RCC 7860 (cell line): ENCODE measurements at regions not wholly inside any gene's neighbourhood (a gene's known extent, or its start where the extent isn't known, plus 50 kb on each side); places are given as distances from the start of the nearest gene placed in this dataset.
"Not testable (repeated sequence)": the region's sequence is repeated elsewhere in the genome, so short reads cannot be mapped to it uniquely, and the experiment has no call there.

ENCODE experiments used
- DNase-seq: peaks from one replicate; pipeline ENCODE4 v3.0.0-alpha.2; 2015; ENCODE audit warnings: low spot score
- FAIRE-seq: peaks from 2 replicates; lab custom pipeline; 2012; peaks lifted over from hg19 to GRCh38; lab: Jason Lieb, UNC

- DNase-seq (no peak), FAIRE-seq (no peak)
Observed at GRCh38 chr6:8361259-8361658, 74.1 kb downstream of the SLC35B3 start.

- DNase-seq (no peak), FAIRE-seq (no peak)
Observed at GRCh38 chr6:8352966-8353340, 82.4 kb downstream of the SLC35B3 start.

GRCh38 chr6:8352335-8352965, 82.9 kb downstream of the SLC35B3 start:
- DNase-seq, result no peak
- FAIRE-seq, result no peak

GRCh38 chr6:8343600-8343999, 91.7 kb downstream of the SLC35B3 start:
- FAIRE-seq, result no peak
- no peak for DNase-seq

GRCh38 chr6:8342241-8342819, 93.0 kb downstream of the SLC35B3 start:
- FAIRE-seq, result no peak
- no peak for DNase-seq

DNA sequence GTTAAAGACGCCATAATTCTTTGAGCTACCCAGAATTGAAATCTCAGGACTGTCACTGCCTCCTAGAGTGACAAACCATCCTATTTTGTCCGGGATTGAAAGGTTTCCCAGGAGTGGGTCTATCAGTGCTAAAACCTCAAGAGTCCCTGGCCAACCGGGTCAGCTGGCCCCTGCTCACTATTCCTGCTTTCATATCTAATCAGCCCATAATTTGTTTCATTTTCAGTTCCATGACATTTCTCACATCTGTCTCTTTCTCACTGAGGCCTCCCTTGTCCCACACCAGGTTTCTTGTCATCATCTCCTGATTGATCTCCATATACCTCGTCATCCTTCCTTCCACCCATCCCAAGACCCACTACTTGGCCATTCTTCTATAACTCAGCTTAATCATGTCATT, 98.2 kb downstream of the SLC35B3 start:
- FAIRE-seq (no peak), DNase-seq (no peak)

- FAIRE-seq, result no peak
- DNase-seq, result no peak
Observed at GRCh38 chr6:8336406-8337057, 98.8 kb downstream of the SLC35B3 start.

DNA sequence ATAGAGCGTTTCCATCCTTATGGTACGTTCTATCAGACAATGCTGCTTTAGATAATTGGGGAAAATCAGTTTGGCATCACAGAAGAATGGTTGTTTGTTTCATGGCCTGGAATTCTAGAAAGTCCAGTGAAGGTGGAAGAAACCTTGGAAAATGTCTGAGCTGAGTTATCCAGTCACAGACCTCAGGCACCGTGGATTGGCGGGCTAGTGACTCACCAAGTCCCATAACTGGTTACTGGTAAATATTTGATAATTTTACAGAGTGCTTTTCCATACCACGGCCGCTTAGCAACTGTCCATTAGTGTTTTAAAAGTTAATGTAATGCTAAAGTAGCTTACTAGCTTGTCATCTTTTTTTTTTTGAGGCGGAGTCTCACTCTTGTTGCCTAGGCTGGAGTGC, 99.4 kb downstream of the SLC35B3 start:
- FAIRE-seq (no peak), DNase-seq (peak; percentile 38)

DNA sequence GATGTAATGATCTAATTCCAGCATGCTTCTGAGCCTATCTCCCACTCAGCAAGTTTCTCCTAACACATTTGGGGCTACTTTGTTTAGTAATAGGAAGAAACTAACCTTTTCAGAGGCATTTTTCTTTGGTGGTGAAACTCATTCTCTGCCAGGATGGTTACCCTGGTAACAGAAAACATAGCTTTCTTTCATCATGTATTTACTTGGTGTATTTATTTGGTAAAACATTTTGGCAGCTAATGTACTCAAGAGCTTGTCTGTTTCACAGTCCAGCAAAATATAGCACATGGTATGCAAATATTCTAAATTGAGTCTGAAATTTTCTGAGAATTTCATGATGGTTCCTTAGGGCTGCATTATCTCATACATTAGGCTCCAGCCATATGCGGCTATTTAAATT, 100.0 kb downstream of the SLC35B3 start:
- FAIRE-seq (no peak), DNase-seq (no peak)

GRCh38 chr6:8334113-8334512, 101.2 kb downstream of the SLC35B3 start:
- DNase-seq (no peak), FAIRE-seq (no peak)

DNA sequence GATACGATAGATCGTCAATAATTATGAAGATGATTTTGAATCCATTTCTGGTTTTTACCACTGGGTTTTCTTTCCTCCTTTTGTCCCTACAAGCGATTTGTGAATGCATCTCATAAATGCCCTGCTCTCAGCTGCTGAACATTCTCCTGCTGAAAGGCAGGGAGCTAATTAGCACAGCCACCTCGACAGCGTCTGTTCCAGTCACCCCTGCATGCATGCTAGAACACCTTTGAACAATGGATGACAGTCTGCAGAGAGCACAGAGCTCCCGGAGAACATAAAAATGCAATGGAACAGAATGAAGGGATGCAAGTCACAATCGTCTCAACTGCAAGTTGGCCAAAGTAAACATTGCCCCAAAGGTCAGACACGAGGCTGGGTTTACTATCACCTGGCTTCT, 105.8 kb downstream of the SLC35B3 start:
- FAIRE-seq (no peak), DNase-seq (no peak)

GRCh38 chr6:8325743-8326142, 109.6 kb downstream of the SLC35B3 start:
- no peak for DNase-seq
- FAIRE-seq, result no peak

DNA sequence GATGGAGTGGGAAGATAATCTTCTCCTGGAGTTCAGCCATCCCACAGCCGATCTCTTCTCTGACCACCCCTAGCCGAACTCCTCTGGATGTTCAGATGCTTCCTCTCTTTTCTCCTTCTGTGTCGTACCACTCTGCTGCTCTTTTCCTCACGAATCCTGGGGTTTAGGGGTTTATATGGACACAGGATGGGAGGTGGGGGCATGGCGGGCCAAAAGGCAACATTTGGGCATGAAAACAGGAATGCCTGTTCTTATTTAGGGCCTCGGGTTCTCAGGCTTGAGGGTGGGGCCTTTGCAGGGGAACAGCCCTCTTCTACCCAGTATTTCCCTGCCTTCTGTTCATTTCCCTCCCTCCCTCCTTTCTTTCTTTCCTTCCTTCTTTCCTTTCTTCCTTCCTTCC, 112.7 kb downstream of the SLC35B3 start:
- FAIRE-seq, result no peak
- DNase-seq, result no peak

DNA sequence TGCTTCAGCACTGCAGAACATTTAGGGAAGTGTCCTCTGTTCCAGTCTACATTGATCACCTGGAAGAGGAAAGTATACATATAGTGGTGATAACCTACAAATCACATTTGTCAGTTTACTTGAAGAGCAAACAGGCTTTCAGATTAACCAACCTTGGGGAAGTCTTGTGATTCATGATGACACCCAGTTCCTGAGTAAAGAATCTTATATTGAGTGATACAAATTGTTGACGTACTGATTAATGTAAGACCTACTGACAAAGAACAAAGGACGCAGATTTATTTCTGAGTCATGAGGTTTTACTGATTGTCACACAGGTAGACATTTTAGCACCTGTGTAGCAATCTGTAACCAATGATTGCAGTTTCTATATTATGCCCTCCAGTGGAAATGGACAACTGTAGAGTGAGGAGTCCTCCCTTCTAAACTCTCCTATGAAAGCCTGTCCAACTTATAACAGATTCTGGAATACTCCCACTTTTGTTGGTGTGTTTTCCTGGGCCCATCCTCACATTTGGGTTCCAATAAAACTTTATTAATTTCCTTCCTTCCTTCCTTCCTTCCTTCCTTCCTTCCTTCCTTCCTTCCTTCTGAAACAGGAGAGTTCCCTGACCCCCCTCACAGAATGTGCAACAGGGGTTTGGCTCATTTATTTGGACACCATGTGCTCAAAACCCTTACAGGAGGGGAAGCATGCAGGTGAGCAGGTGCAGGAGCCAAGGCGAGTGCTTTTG, 113.5 kb downstream of the SLC35B3 start:
- FAIRE-seq (no peak), DNase-seq (no peak)

DNA sequence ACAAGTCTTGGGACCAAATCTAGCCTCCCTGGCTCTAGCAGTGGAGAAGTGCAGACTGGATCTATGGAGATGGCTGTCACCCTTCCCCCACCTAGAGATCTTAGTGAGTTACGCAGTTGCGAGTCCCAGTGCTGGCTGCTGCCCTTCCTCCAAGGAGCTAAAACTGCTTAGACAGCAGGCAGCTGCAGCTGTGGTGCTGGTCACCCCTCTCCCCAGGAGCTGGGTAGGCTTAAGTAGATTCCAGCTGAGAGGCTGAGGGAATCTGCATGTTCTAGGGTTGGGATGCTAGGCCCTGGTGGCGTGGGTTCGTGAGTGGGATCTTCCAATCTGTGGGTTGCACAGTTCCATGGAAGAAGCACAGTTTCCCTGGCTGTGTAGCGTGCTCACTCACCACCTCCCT, 120.2 kb downstream of the SLC35B3 start:
- no peak for DNase-seq
- FAIRE-seq, result no peak

DNA sequence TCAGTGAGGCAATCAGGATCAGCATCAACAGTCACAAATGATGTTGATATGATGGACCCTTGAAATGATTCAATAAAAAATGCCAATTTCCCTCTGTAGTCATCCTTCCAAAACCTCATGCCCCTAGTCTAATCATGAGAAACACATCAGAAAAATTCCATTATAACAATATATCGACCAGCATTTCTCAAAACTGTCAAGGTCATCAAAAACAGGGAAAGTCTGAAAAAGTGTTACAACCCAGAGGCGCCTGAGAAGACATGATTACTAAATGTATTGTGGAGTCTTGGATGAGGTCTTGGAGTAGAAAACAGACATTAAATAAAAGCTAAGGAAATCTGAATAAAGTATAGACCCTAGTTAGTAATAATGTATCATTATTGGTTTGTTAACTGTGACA, 133.8 kb downstream of the SLC35B3 start:
- FAIRE-seq (no peak), DNase-seq (no peak)

- FAIRE-seq (no peak), DNase-seq (no peak)
Observed at GRCh38 chr6:8299034-8299433, 136.3 kb downstream of the SLC35B3 start.

DNA sequence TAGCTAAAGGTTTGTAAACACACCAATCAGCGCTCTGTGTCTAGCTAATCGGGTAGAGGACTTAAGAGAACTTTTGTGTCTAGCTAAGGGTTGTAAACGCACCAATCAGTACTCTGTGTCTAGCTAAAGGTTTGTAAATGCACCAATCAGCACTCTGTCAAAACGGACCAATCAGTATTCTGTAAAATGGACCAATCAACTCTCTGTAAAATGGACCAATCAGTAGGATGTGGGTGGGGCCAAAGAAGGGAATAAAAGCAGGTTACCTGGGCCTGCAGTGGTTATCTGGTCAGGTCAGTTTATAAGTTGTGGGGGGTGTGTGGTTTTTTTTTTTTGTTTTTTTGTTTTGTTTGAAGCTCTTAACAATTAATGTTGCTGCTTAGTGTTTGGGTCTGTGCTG, 152.4 kb downstream of the SLC35B3 start:
- not testable (repeated sequence) for DNase-seq, FAIRE-seq

- DNase-seq, result no peak
- no peak for FAIRE-seq
Observed at GRCh38 chr6:8282380-8282779, 153.0 kb downstream of the SLC35B3 start.

- no peak for DNase-seq
- no peak for FAIRE-seq
Observed at GRCh38 chr6:8279041-8279805, 156.1 kb downstream of the SLC35B3 start.

DNA sequence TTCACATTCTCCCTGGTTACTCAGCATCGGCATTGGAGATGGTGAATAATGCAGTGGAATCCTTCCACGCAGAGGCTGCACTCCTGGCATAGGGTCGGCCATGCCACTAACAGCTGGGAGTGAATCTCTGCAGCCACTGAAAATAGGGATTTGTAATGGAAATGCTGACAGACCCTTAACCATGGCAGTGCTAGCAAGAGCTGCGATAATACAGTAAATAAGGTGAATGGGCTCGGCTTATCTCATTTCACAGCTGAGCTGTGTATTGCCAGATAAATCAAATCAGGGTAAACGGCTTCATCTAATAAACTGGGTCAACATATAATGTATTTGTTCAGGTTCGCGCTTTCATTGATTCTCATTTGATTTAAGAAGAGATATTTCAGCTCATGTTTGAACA, 156.8 kb downstream of the SLC35B3 start:
- no peak for DNase-seq
- no peak for FAIRE-seq
